ENCODE measurements at regions not wholly inside any gene's neighbourhood (a gene's known extent, or its start where the extent isn't known, plus 50 kb on each side); places are given as distances from the start of the nearest gene placed in this dataset.
"Not testable (repeated sequence)": the region's sequence is repeated elsewhere in the genome, so short reads cannot be mapped to it uniquely, and the experiment has no call there.

GRCh38 chr10:76628801-76629200 is 1008.8 kb downstream of the KCNMA1 start:
- DNase-seq (ENCODE audit: low spot score): no peak
- in situ Hi-C loops (cut with HindIII; ENCODE audit: low sequenced_read_pairs): no loop called here

GRCh38 chr10:76626386-76626785 is 1011.2 kb downstream of the KCNMA1 start:
- DNase-seq (ENCODE audit: low spot score): no peak
- in situ Hi-C loops (cut with HindIII; ENCODE audit: low sequenced_read_pairs): no loop called here

GRCh38 chr10:76624470-76624869 is 1013.1 kb downstream of the KCNMA1 start:
- in situ Hi-C loops (cut with HindIII; ENCODE audit: low sequenced_read_pairs): no loop called here
- DNase-seq (ENCODE audit: low spot score): no peak

GRCh38 chr10:76621886-76622620 is 1015.6 kb downstream of the KCNMA1 start:
- in situ Hi-C loops (cut with HindIII; ENCODE audit: low sequenced_read_pairs): no loop called here
- DNase-seq (ENCODE audit: low spot score): no peak

GRCh38 chr10:76618641-76619040 is 1019.0 kb downstream of the KCNMA1 start:
- DNase-seq (ENCODE audit: low spot score): no peak
- in situ Hi-C loops (cut with HindIII; ENCODE audit: low sequenced_read_pairs): no loop called here

GRCh38 chr10:76618171-76618570 is 1019.4 kb downstream of the KCNMA1 start:
- in situ Hi-C loops (cut with HindIII; ENCODE audit: low sequenced_read_pairs): no loop called here
- no peak for DNase-seq (ENCODE audit: low spot score)

- in situ Hi-C loops (cut with HindIII; ENCODE audit: low sequenced_read_pairs); DNase-seq (ENCODE audit: low spot score): not testable (repeated sequence)
Observed at GRCh38 chr10:76616666-76617065, 1020.9 kb downstream of the KCNMA1 start.

GRCh38 chr10:76615049-76615448 is 1022.6 kb downstream of the KCNMA1 start:
- in situ Hi-C loops (cut with HindIII; ENCODE audit: low sequenced_read_pairs): no loop called here
- DNase-seq (ENCODE audit: low spot score): no peak

Data from G401 (cell line).